CD14-positive monocyte (primary cell): ENCODE measurements at regions not wholly inside any gene's neighbourhood (a gene's known extent, or its start where the extent isn't known, plus 50 kb on each side); places are given as distances from the start of the nearest gene placed in this dataset.

Source experiments
- DNase-seq, 3 donors: peaks; one replicate each; pipeline ENCODE4 v3.0.0-alpha.2; 2011 to 2022
- H2AFZ ChIP-seq: 2 replicates; pipeline ENCODE4 v1.6.0; 2012; ENCODE audit warnings: mild to moderate bottlenecking, low read depth, low read length, inconsistent platforms; ENCODE audit not compliant: insufficient read depth, poor library complexity, severe bottlenecking
- H3K27ac ChIP-seq, 2 donors: 1 replicate in 1 of 2; 2 replicates in 1 of 2; pipeline ENCODE4 v1.5.1; 2012 to 2013; ENCODE audit warnings: low read length in 2 of 2, control low read depth in 1 of 2, inconsistent platforms in 1 of 2, low read depth in 1 of 2, mild to moderate bottlenecking in 1 of 2
- H3K27me3 ChIP-seq, 2 donors: one replicate each; pipeline versions ENCODE4 v1.6.0 to v1.6.1; 2011 to 2013; ENCODE audit warnings: low read length in 2 of 2; ENCODE audit not compliant: control insufficient read depth in 2 of 2, insufficient read depth in 2 of 2
- H3K36me3 ChIP-seq, 2 donors: replicated peaks in 1 of 2; 1 replicate in 1 of 2; 2 replicates in 1 of 2; pipeline versions ENCODE4 v1.5.1 to v1.6.1; 2012 to 2013; ENCODE audit warnings: low read length in 2 of 2, control low read depth in 1 of 2, inconsistent platforms in 1 of 2, mild to moderate bottlenecking in 1 of 2; ENCODE audit not compliant: insufficient read depth in 2 of 2, control insufficient read depth in 1 of 2
- H3K4me1 ChIP-seq, 2 donors: 1 replicate in 1 of 2; 2 replicates in 1 of 2; pipeline versions ENCODE4 v1.5.1 to v1.6.1; 2012 to 2013; ENCODE audit warnings: low read length in 2 of 2, control low read depth in 1 of 2, inconsistent platforms in 1 of 2, mild to moderate bottlenecking in 1 of 2, moderate library complexity in 1 of 2; ENCODE audit not compliant: insufficient read depth in 2 of 2, control insufficient read depth in 1 of 2
- H3K4me2 ChIP-seq: replicated peaks from 2 replicates; pipeline ENCODE3; 2012; ENCODE audit warnings: low read length, moderate library complexity, mild to moderate bottlenecking; ENCODE audit not compliant: poor library complexity, severe bottlenecking; ENCODE audit errors: extremely low read depth
- H3K4me3 ChIP-seq, 3 experiments: fragments of 200-600 bp in 1 of 3; sonication (generic) in 1 of 3; replicated peaks in 1 of 3; 1 replicate in 2 of 3; 2 replicates in 1 of 3; pipeline ENCODE4 v1.5.1; 2011 to 2013; ENCODE audit warnings: low read length in 3 of 3, mild to moderate bottlenecking in 3 of 3, control low read depth in 2 of 3, low read depth in 2 of 3, inconsistent platforms in 1 of 3, moderate library complexity in 1 of 3
- H3K79me2 ChIP-seq: 2 replicates; pipeline ENCODE4 v1.6.0; 2012; ENCODE audit warnings: mild to moderate bottlenecking, control low read depth, inconsistent platforms, low read length, moderate library complexity; ENCODE audit not compliant: insufficient read depth
- H3K9ac ChIP-seq: 2 replicates; pipeline ENCODE4 v1.6.0; 2017; ENCODE audit warnings: low read length, mild to moderate bottlenecking; ENCODE audit not compliant: insufficient read depth, poor library complexity, severe bottlenecking
- H3K9me3 ChIP-seq, 2 donors: replicated peaks in 1 of 2; 1 replicate in 1 of 2; 2 replicates in 1 of 2; pipeline versions ENCODE4 v1.5.1 to v1.6.1; 2012 to 2013; ENCODE audit warnings: low read length in 2 of 2, control low read depth in 1 of 2; ENCODE audit not compliant: control insufficient read depth in 1 of 2, insufficient read depth in 1 of 2
- H4K20me1 ChIP-seq: 2 replicates; pipeline ENCODE4 v1.6.0; 2012; ENCODE audit warnings: mild to moderate bottlenecking, low read length, control low read depth, moderate library complexity; ENCODE audit not compliant: insufficient read depth
- H3K27ac Mint-ChIP-seq, 7 donors: one replicate each; pipeline ENCODE4 v1.8.0; 2020; ENCODE audit warnings: mild to moderate bottlenecking in 7 of 7, mixed read lengths in 7 of 7, moderate library complexity in 6 of 7, inconsistent platforms in 2 of 7
- H3K27me3 Mint-ChIP-seq, 3 donors: one replicate each; pipeline ENCODE4 v1.8.0; 2021 to 2022; ENCODE audit warnings: low read depth in 3 of 3, mild to moderate bottlenecking in 3 of 3, mixed read lengths in 3 of 3, moderate library complexity in 3 of 3, inconsistent platforms in 1 of 3
- H3K36me3 Mint-ChIP-seq, 2 donors: one replicate each; pipeline ENCODE4 v1.8.0; 2020; ENCODE audit warnings: mixed read lengths in 2 of 2, inconsistent platforms in 1 of 2, mild to moderate bottlenecking in 1 of 2
- H3K4me1 Mint-ChIP-seq: one replicate; pipeline ENCODE4 v1.8.0; 2020; ENCODE audit warnings: mild to moderate bottlenecking, mixed read lengths
- H3K4me3 Mint-ChIP-seq, 2 donors: one replicate each; pipeline ENCODE4 v1.8.0; 2020; ENCODE audit warnings: mild to moderate bottlenecking in 2 of 2, mixed read lengths in 2 of 2, moderate library complexity in 1 of 2
- H3K9me3 Mint-ChIP-seq, 7 donors: one replicate each; pipeline ENCODE4 v1.8.0; 2020 to 2022; ENCODE audit warnings: mixed read lengths in 7 of 7, mild to moderate bottlenecking in 6 of 7, moderate library complexity in 6 of 7, inconsistent platforms in 2 of 7
- CTCF ChIP-seq: fragments of 200-600 bp; IDR thresholded peaks from one replicate; pipeline ENCODE4 v1.8.0; 2022; ENCODE audit warnings: antibody characterized with exemption, mild to moderate bottlenecking
- WGBS: methylation state at CpG from one replicate; pipeline ENCODE4 v1.1.5; 2013; ENCODE audit warnings: missing lambda C conversion rate; ENCODE audit not compliant: insufficient coverage; 5-methylcytosine and 5-hydroxymethylcytosine counted together
- intact Hi-C, 2 donors: fragments of 100-400 bp; cut with micrococcal nuclease; formaldehyde crosslinking; loops; one replicate each; pipeline versions ENCODE4 v1.15.0 to v1.15.1; 2023

- intact Hi-C loops = no loop called here
- no peak overlapping the region for H2AFZ ChIP-seq
- no peak overlapping the region for H3K4me3 Mint-ChIP-seq
Measured at GRCh38 chr5:5756762-5757161, 334.3 kb downstream of the ICE1 start.

GRCh38 chr5:5755888-5756287 is 333.4 kb downstream of the ICE1 start:
- no peaks in the 10 kb centered on the region for H3K9me3 ChIP-seq
- H3K4me3 Mint-ChIP-seq = no peak overlapping the region
- no peaks in the 10 kb centered on the region for H3K4me1 Mint-ChIP-seq
- no peaks in the 10 kb centered on the region for H3K4me1 ChIP-seq
- H3K4me3 ChIP-seq = no peak overlapping the region
- H3K27me3 ChIP-seq = no peaks in the 10 kb centered on the region
- WGBS = no CpG with 5 or more reads among the region's 2 CpGs
- H3K9ac ChIP-seq = no peak overlapping the region
- no peaks in the 10 kb centered on the region for H4K20me1 ChIP-seq
- no peaks in the 10 kb centered on the region for H3K79me2 ChIP-seq
- no peaks in the 10 kb centered on the region for H3K36me3 ChIP-seq
- no peak overlapping the region for H2AFZ ChIP-seq
- intact Hi-C loops = no loop called here
- peaks cover 0 to 1% (median 0%) of the 10 kb centered on the region in 3 donors for H3K27me3 Mint-ChIP-seq
- no peaks in the 10 kb centered on the region for H3K36me3 Mint-ChIP-seq
- no peak overlapping the region for H3K4me2 ChIP-seq
- H3K27ac Mint-ChIP-seq = peak overlapping the region in 1 of 7 donors; percentile 29
- DNase-seq = no peak
- H3K27ac ChIP-seq = no peak overlapping the region
- TF ChIP-seq CTCF = no peak
- H3K9me3 Mint-ChIP-seq = peaks cover 0 to 4% (median 2%) of the 10 kb centered on the region in 7 donors

More at GRCh38 chr5:5756762-5757161, 334.3 kb downstream of the ICE1 start:
- Mint-ChIP-seq H3K27me3 (peaks cover 0 to 1% (median 0%) of the 10 kb centered on the region in 3 donors), H3K4me1 (no peaks in the 10 kb centered on the region), H3K9me3 (peaks cover 0 to 4% (median 2%) of the 10 kb centered on the region in 7 donors), H3K27ac (no peak overlapping the region), H3K36me3 (no peaks in the 10 kb centered on the region)
- H3K27ac ChIP-seq = no peak overlapping the region
- H3K9ac ChIP-seq = no peak overlapping the region
- H3K27me3 ChIP-seq = no peaks in the 10 kb centered on the region
- no peak overlapping the region for H3K4me2 ChIP-seq
- H3K79me2 ChIP-seq = no peaks in the 10 kb centered on the region
- H4K20me1 ChIP-seq = no peaks in the 10 kb centered on the region
- H3K4me3 ChIP-seq = no peak overlapping the region
- no peaks in the 10 kb centered on the region for H3K36me3 ChIP-seq
- no peak for TF ChIP-seq CTCF
- no peaks in the 10 kb centered on the region for H3K9me3 ChIP-seq
- H3K4me1 ChIP-seq = no peaks in the 10 kb centered on the region
- WGBS = 90% methylated on average over 2 of the region's 2 CpGs
- DNase-seq = no peak
